Endothelial cell (in vitro differentiated cells): ENCODE measurements at regions not wholly inside any gene's neighbourhood (a gene's known extent, or its start where the extent isn't known, plus 50 kb on each side); places are given as distances from the start of the nearest gene placed in this dataset.
"Not testable (repeated sequence)": the region's sequence is repeated elsewhere in the genome, so short reads cannot be mapped to it uniquely, and the experiment has no call there.

Experiments
- DNase-seq: peaks from one replicate; pipeline ENCODE4 v3.0.0; 2021; ENCODE audit warnings: low spot score
- H3K27ac Mint-ChIP-seq: one replicate; pipeline ENCODE4 v1.8.0; 2021; ENCODE audit warnings: mixed read lengths, inconsistent platforms; ENCODE audit not compliant: unreplicated experiment
- H3K27me3 Mint-ChIP-seq: one replicate; pipeline ENCODE4 v1.8.0; 2021; ENCODE audit warnings: mild to moderate bottlenecking, moderate library complexity, mixed read lengths, inconsistent platforms; ENCODE audit not compliant: unreplicated experiment
- H3K36me3 Mint-ChIP-seq: one replicate; pipeline ENCODE4 v1.8.0; 2021; ENCODE audit warnings: mild to moderate bottlenecking, low read depth, mixed read lengths, inconsistent platforms; ENCODE audit not compliant: unreplicated experiment
- H3K4me1 Mint-ChIP-seq: one replicate; pipeline ENCODE4 v1.8.0; 2021; ENCODE audit warnings: mild to moderate bottlenecking, mixed read lengths, inconsistent platforms; ENCODE audit not compliant: unreplicated experiment
- H3K4me3 Mint-ChIP-seq: one replicate; pipeline ENCODE4 v1.8.0; 2021; ENCODE audit warnings: mild to moderate bottlenecking, mixed read lengths, inconsistent platforms; ENCODE audit not compliant: unreplicated experiment
- H3K9me3 Mint-ChIP-seq: one replicate; pipeline ENCODE4 v1.8.0; 2021; ENCODE audit warnings: mixed read lengths, inconsistent platforms; ENCODE audit not compliant: unreplicated experiment
- TF ChIP-seq, protein P1 (sequence below): fragments of 200-600 bp; sonication (generic); IDR thresholded peaks from one replicate; pipeline ENCODE4 v1.5.0; 2021; ENCODE audit warnings: antibody characterized with exemption; ENCODE audit not compliant: unreplicated experiment

DNA sequence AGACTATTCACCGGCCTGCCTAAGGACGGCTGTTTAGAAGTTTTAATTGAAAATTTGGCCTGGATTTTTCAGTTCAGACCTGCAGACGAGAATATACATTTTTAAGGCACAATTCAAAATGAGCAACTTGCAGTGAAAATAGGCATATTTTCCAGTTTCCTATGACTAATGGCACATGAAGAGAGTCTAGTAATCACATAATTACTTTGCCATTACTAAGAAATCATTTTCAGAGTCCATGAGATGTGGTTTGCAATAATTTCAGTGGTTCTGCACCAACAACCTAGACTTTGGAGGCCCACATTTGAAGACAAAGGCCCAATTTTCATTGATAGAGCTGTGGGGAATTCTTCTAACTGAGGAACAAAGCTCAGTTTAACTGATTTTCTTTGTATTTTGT lies 205.3 kb downstream of the SOX2 start:
- no peak for DNase-seq
- H3K9me3 Mint-ChIP-seq: no peaks in the 10 kb centered on the region
- H3K4me1 Mint-ChIP-seq: peaks cover 5% of the 10 kb centered on the region
- TF ChIP-seq, protein P1, sequence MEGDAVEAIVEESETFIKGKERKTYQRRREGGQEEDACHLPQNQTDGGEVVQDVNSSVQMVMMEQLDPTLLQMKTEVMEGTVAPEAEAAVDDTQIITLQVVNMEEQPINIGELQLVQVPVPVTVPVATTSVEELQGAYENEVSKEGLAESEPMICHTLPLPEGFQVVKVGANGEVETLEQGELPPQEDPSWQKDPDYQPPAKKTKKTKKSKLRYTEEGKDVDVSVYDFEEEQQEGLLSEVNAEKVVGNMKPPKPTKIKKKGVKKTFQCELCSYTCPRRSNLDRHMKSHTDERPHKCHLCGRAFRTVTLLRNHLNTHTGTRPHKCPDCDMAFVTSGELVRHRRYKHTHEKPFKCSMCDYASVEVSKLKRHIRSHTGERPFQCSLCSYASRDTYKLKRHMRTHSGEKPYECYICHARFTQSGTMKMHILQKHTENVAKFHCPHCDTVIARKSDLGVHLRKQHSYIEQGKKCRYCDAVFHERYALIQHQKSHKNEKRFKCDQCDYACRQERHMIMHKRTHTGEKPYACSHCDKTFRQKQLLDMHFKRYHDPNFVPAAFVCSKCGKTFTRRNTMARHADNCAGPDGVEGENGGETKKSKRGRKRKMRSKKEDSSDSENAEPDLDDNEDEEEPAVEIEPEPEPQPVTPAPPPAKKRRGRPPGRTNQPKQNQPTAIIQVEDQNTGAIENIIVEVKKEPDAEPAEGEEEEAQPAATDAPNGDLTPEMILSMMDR: no peak
- H3K27me3 Mint-ChIP-seq: no peaks in the 10 kb centered on the region
- H3K27ac Mint-ChIP-seq: no peak overlapping the region
- no peak overlapping the region for H3K4me3 Mint-ChIP-seq
- H3K36me3 Mint-ChIP-seq: no peaks in the 10 kb centered on the region

DNA sequence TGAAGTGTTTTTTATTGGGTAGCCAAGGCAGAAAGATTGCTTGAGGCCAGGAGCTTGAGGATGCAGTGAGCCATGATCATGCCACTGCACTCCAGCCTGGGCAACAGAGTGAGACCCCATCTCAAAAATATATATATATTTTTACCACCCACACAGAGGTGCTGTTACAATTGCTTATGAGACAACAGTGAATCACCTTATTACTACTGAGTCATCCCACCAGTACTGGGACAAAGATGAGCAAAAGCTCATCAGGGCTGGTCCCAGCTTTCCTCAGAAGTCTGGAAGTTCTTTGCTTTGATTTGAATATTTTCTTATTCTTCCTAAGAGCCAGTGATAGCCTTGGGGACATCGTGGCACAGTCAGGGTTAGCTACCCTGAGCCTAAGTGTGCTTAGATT lies 207.7 kb downstream of the SOX2 start:
- Mint-ChIP-seq H3K4me3 (no peak overlapping the region), H3K4me1 (peaks cover 5% of the 10 kb centered on the region), H3K36me3 (no peaks in the 10 kb centered on the region), H3K27me3 (no peaks in the 10 kb centered on the region), H3K9me3 (no peaks in the 10 kb centered on the region), H3K27ac (no peak overlapping the region)
- no peak for DNase-seq
- TF ChIP-seq, protein P1: no peak

DNA sequence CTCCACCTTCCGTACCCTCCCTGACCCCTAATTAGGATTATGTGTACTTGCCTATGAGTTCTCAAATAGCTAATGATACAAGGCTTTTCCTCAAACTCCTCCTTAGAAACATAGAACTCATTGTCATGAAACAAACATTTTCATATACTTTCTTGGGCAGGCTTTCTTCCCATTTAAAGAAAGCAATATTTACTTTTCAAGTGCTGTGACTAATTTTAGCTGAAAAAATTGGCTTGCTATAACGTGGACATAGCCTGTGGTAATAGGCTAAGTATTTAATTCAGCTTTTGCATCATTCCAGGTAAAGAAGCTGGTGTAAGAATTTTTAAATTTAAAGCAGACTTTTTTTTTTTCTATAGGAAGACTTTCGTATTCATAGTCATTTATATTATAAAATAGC lies 208.7 kb downstream of the SOX2 start:
- Mint-ChIP-seq H3K36me3 (no peaks in the 10 kb centered on the region), H3K27me3 (no peaks in the 10 kb centered on the region), H3K27ac (no peak overlapping the region), H3K4me3 (no peak overlapping the region), H3K9me3 (no peaks in the 10 kb centered on the region), H3K4me1 (peaks cover 3% of the 10 kb centered on the region)
- TF ChIP-seq, protein P1: no peak
- no peak for DNase-seq

DNA sequence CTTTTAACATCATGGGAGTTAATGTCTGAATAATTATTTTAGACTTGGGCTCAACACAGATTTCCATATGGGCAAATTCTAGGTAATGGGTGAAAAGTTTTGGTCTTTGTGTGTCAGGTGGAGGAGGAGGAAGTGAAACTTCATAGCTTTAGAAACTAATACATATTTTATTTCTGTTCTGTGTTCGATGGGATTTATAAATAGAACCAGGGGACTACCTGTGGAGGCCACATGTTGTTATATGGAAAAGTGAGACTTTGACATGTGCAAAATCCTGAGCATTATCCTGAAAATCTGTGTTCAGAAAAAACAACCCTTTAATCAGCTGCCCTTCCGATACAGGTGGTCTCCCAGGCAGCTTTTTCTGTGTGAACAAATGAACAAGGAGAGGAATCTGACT lies 209.5 kb downstream of the SOX2 start:
- Mint-ChIP-seq H3K9me3 (no peaks in the 10 kb centered on the region), H3K36me3 (no peaks in the 10 kb centered on the region), H3K4me1 (peaks cover 2% of the 10 kb centered on the region), H3K27ac (no peak overlapping the region), H3K4me3 (no peak overlapping the region), H3K27me3 (no peaks in the 10 kb centered on the region)
- no peak for DNase-seq
- TF ChIP-seq, protein P1: no peak

DNA sequence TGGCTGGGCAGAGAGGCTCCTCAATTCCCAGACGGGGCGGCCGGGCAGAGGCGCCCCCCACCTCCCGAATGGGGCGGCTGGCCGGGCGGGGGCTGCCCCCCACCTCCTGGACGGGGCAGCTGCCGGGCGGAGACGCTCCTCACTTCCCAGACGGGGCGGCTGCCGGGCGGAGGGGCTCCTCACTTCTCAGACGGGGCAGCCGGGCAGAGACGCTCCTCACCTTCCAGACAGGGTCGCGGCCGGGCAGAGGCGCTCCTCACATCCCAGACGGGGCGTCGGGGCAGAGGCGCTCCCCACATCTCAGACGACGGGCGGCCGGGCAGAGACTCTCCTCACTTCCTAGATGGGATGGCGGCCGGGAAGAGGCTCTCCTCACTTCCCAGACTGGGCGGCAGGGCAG lies 214.1 kb downstream of the SOX2 start:
- not testable (repeated sequence) for H3K27ac Mint-ChIP-seq, DNase-seq, H3K4me1 Mint-ChIP-seq, H3K27me3 Mint-ChIP-seq, H3K4me3 Mint-ChIP-seq, H3K9me3 Mint-ChIP-seq, H3K36me3 Mint-ChIP-seq

- Mint-ChIP-seq H3K36me3 (peaks cover 4% of the 10 kb centered on the region), H3K9me3 (no peaks in the 10 kb centered on the region), H3K4me3 (no peak overlapping the region), H3K4me1 (peaks cover 5% of the 10 kb centered on the region), H3K27me3 (no peaks in the 10 kb centered on the region), H3K27ac (no peak overlapping the region)
- TF ChIP-seq, protein P1: no peak
- no peak for DNase-seq
Measured at GRCh38 chr3:181929501-181929900, 217.8 kb downstream of the SOX2 start.
